ENCODE measurements at regions not wholly inside any gene's neighbourhood (a gene's known extent, or its start where the extent isn't known, plus 50 kb on each side); places are given as distances from the start of the nearest gene placed in this dataset.

GRCh38 chr11:101357771-101358170 is 226.0 kb downstream of the TRPC6 start:
- TF ChIP-seq CTCF (IDR thresholded peaks at IDR 0.05; ENCODE audit: low read depth, low read length) (no peak), EZH2phosphoT487 (IDR thresholded peaks at IDR 0.05; ENCODE audit: low read depth) (no peak)
